H9 (cell line): ENCODE measurements at regions not wholly inside any gene's neighbourhood (a gene's known extent, or its start where the extent isn't known, plus 50 kb on each side); places are given as distances from the start of the nearest gene placed in this dataset.

Experiments
- DNase-seq: peaks from one replicate; pipeline ENCODE4 v3.0.0-alpha.2; 2017
- H2AFZ ChIP-seq: one replicate; pipeline ENCODE4 v1.6.1; 2013; ENCODE audit warnings: mild to moderate bottlenecking, low read length, control low read depth, moderate library complexity
- H2AK5ac ChIP-seq: 2 replicates; pipeline ENCODE4 v1.6.1; 2013; ENCODE audit warnings: low read length, control low read depth, mixed read lengths; ENCODE audit not compliant: insufficient read length
- H2BK120ac ChIP-seq: one replicate; pipeline ENCODE4 v1.6.1; 2013; ENCODE audit warnings: low read depth, mild to moderate bottlenecking, low read length, control low read depth, inconsistent platforms; ENCODE audit not compliant: poor library complexity, severe bottlenecking
- H2BK12ac ChIP-seq: 2 replicates; pipeline ENCODE4 v1.6.1; 2013; ENCODE audit warnings: low read length, control low read depth, mixed read lengths, low read depth; ENCODE audit not compliant: insufficient read length
- H2BK15ac ChIP-seq: 2 replicates; pipeline ENCODE4 v1.6.1; 2013; ENCODE audit warnings: low read depth, low read length, control low read depth
- H2BK20ac ChIP-seq: one replicate; pipeline ENCODE4 v1.6.1; 2013; ENCODE audit warnings: low read depth, mild to moderate bottlenecking, low read length, control low read depth, inconsistent platforms; ENCODE audit not compliant: poor library complexity, severe bottlenecking
- H2BK5ac ChIP-seq: 2 replicates; pipeline ENCODE4 v1.6.1; 2013; ENCODE audit warnings: low read length, control low read depth, mixed read lengths; ENCODE audit not compliant: insufficient read length
- H3K14ac ChIP-seq: 2 replicates; pipeline ENCODE4 v1.6.1; 2013; ENCODE audit warnings: low read length, control low read depth; ENCODE audit not compliant: insufficient read depth
- H3K18ac ChIP-seq: 2 replicates; pipeline ENCODE4 v1.6.1; 2013; ENCODE audit warnings: low read depth, mild to moderate bottlenecking, mixed read lengths, low read length, control low read depth; ENCODE audit not compliant: insufficient read length
- H3K23ac ChIP-seq: 2 replicates; pipeline ENCODE4 v1.6.1; 2013; ENCODE audit warnings: low read length, control low read depth, mixed read lengths, low read depth; ENCODE audit not compliant: insufficient read length
- H3K23me2 ChIP-seq: 2 replicates; pipeline ENCODE4 v1.6.1; 2013; ENCODE audit warnings: low read depth, mild to moderate bottlenecking, mixed read lengths, low read length, control low read depth; ENCODE audit not compliant: insufficient read length, poor library complexity, severe bottlenecking
- H3K27ac ChIP-seq: 2 replicates; pipeline ENCODE4 v1.5.1; 2013; ENCODE audit warnings: low read length, control low read depth, mixed read lengths, low read depth; ENCODE audit not compliant: insufficient read length
- H3K27me3 ChIP-seq: 2 replicates; pipeline ENCODE4 v1.6.1; 2013; ENCODE audit warnings: low read length, control low read depth, inconsistent platforms; ENCODE audit not compliant: insufficient read depth
- H3K4ac ChIP-seq: 2 replicates; pipeline ENCODE4 v1.6.1; 2013; ENCODE audit warnings: low read depth, mild to moderate bottlenecking, control low read depth, inconsistent platforms, low read length, moderate library complexity
- H3K4me1 ChIP-seq: 2 replicates; pipeline ENCODE4 v1.6.1; 2013; ENCODE audit warnings: low read length, control low read depth, inconsistent platforms; ENCODE audit not compliant: insufficient read depth
- H3K4me2 ChIP-seq: 2 replicates; pipeline ENCODE4 v1.6.1; 2013; ENCODE audit warnings: low read length, control low read depth, mixed read lengths; ENCODE audit not compliant: insufficient read length, insufficient read depth
- H3K56ac ChIP-seq: 2 replicates; pipeline ENCODE4 v1.6.1; 2013; ENCODE audit warnings: low read depth, mild to moderate bottlenecking, mixed read lengths, low read length, control low read depth; ENCODE audit not compliant: insufficient read length
- H3K79me1 ChIP-seq: 2 replicates; pipeline ENCODE4 v1.6.1; 2013; ENCODE audit warnings: low read depth, mild to moderate bottlenecking, moderate library complexity, low read length, control low read depth, inconsistent platforms; ENCODE audit not compliant: insufficient read depth, poor library complexity, severe bottlenecking
- H3K79me2 ChIP-seq: 2 replicates; pipeline ENCODE4 v1.6.1; 2013; ENCODE audit warnings: low read length, control low read depth, inconsistent platforms; ENCODE audit not compliant: insufficient read depth
- H3K9ac ChIP-seq: 2 replicates; pipeline ENCODE4 v1.6.1; 2013; ENCODE audit warnings: low read length, control low read depth, mixed read lengths; ENCODE audit not compliant: insufficient read length; ENCODE audit errors: extremely low read depth
- H3K9me3 ChIP-seq: one replicate; pipeline ENCODE4 v1.6.1; 2013; ENCODE audit warnings: low read depth, low read length, inconsistent platforms; ENCODE audit not compliant: control insufficient read depth
- H3T11ph ChIP-seq: one replicate; pipeline ENCODE4 v1.6.1; 2013; ENCODE audit warnings: mild to moderate bottlenecking, low read length, control low read depth, inconsistent platforms
- H4K20me1 ChIP-seq: one replicate; pipeline ENCODE4 v1.6.1; 2013; ENCODE audit not compliant: control insufficient read depth, insufficient read length, insufficient read depth
- H4K5ac ChIP-seq: 2 replicates; pipeline ENCODE4 v1.6.1; 2013; ENCODE audit warnings: low read depth, mild to moderate bottlenecking, mixed read lengths, low read length, control low read depth; ENCODE audit not compliant: insufficient read length
- H4K8ac ChIP-seq: replicated peaks from 2 replicates; pipeline ENCODE4 v1.6.1; 2013; ENCODE audit warnings: low read length, control low read depth, mixed read lengths, low read depth; ENCODE audit not compliant: insufficient read length
- H4K91ac ChIP-seq: 2 replicates; pipeline ENCODE4 v1.6.1; 2013; ENCODE audit warnings: low read depth, mild to moderate bottlenecking, moderate library complexity, mixed read lengths, low read length, control low read depth; ENCODE audit not compliant: insufficient read length
- H3K27ac Mint-ChIP-seq, 3 experiments: 2 replicates in 2 of 3; 3 replicates in 1 of 3; pipeline ENCODE4 v1.8.0; 2020 to 2021; ENCODE audit warnings: mixed read lengths in 3 of 3, mild to moderate bottlenecking in 1 of 3, moderate library complexity in 1 of 3
- H3K27me3 Mint-ChIP-seq: 2 replicates; pipeline ENCODE4 v1.8.0; 2021; ENCODE audit warnings: low read depth, mild to moderate bottlenecking, moderate library complexity, mixed read lengths
- H3K36me3 Mint-ChIP-seq, 3 experiments: 2 replicates in 2 of 3; 3 replicates in 1 of 3; pipeline ENCODE4 v1.8.0; 2020 to 2021; ENCODE audit warnings: low read depth in 3 of 3, mixed read lengths in 3 of 3; ENCODE audit not compliant: insufficient read depth in 1 of 3
- H3K4me1 Mint-ChIP-seq, 2 experiments: 2 replicates each; pipeline ENCODE4 v1.8.0; 2020; ENCODE audit warnings: mixed read lengths in 2 of 2
- H3K4me3 Mint-ChIP-seq, 2 experiments: 2 replicates in 1 of 2; 3 replicates in 1 of 2; pipeline ENCODE4 v1.8.0; 2020 to 2021; ENCODE audit warnings: mild to moderate bottlenecking in 2 of 2, mixed read lengths in 2 of 2, moderate library complexity in 1 of 2
- H3K9me3 Mint-ChIP-seq, 2 experiments: 2 replicates in 1 of 2; 3 replicates in 1 of 2; pipeline ENCODE4 v1.8.0; 2020; ENCODE audit warnings: mild to moderate bottlenecking in 2 of 2, mixed read lengths in 2 of 2, moderate library complexity in 1 of 2
- CTCF ChIP-seq: fragments of 200-600 bp; sonication (generic); conservative IDR thresholded peaks from 3 replicates; pipeline ENCODE4 v1.8.0; 2021; ENCODE audit warnings: antibody characterized with exemption, mild to moderate bottlenecking
- WGBS: extraction: QIAGEN DNeasy Blood & Tissue Kit; methylation state at CpG from one replicate; pipeline ENCODE4 v1.1.7; 2013; ENCODE audit warnings: missing lambda C conversion rate, low lambda C conversion rate, mixed read lengths; ENCODE audit not compliant: insufficient read length; ENCODE audit errors: extremely low coverage; 5-methylcytosine and 5-hydroxymethylcytosine counted together

- Histone ChIP-seq H4K5ac (no peak overlapping the region), H3K56ac (no peak overlapping the region), H4K91ac (no peak overlapping the region), H2BK5ac (no peak overlapping the region), H2BK20ac (no peak overlapping the region), H3K79me1 (no peaks in the 10 kb centered on the region), H3K27ac (no peak overlapping the region), H2BK120ac (no peak overlapping the region), H3K9me3 (no peaks in the 10 kb centered on the region), H3K14ac (no peak overlapping the region), H3K79me2 (no peaks in the 10 kb centered on the region), H3K18ac (no peak overlapping the region), H3K4me2 (no peak overlapping the region), H2AFZ (no peak overlapping the region), H2BK12ac (no peak overlapping the region), H3K23ac (no peak overlapping the region), H3K23me2 (no peaks in the 10 kb centered on the region), H3K4ac (no peak overlapping the region), H3T11ph (no peak overlapping the region), H2AK5ac (no peak overlapping the region), H3K9ac (no peak overlapping the region), H3K27me3 (no peaks in the 10 kb centered on the region; the same call in 1 of the 2 replicates), H4K20me1 (no peaks in the 10 kb centered on the region), H2BK15ac (no peak overlapping the region), H4K8ac (no peak overlapping the region), H3K4me1 (no peaks in the 10 kb centered on the region)
- Mint-ChIP-seq H3K4me1 (peaks cover 0 to 2% of the 10 kb centered on the region in 2 experiments; a peak in 2 of 4 replicates), H3K4me3 (no peak overlapping the region), H3K36me3 (no peaks in the 10 kb centered on the region), H3K9me3 (no peaks in the 10 kb centered on the region), H3K27ac (no peak overlapping the region), H3K27me3 (peaks cover 2% of the 10 kb centered on the region; the same call in 1 of the 2 replicates)
- no CpG with 5 or more reads among the region's 2 CpGs for WGBS
- no peak for DNase-seq
- TF ChIP-seq CTCF: no peak
These were observed 55.5 kb upstream of the TRERF1 start for GRCh38 chr6:42507195-42507594.
